NT2/D1 (cell line): ENCODE measurements at regions not wholly inside any gene's neighbourhood (a gene's known extent, or its start where the extent isn't known, plus 50 kb on each side); places are given as distances from the start of the nearest gene placed in this dataset.

Experiments
- YY1 ChIP-seq: IDR thresholded peaks from 2 replicates; pipeline ENCODE4 v1.6.1; 2011; ENCODE audit not compliant: insufficient read length, insufficient read depth
- ZNF274 ChIP-seq: IDR thresholded peaks from 2 replicates; pipeline ENCODE4 v1.6.1; 2011; ENCODE audit warnings: mild to moderate bottlenecking, low read depth, low read length

GRCh38 chr11:116692318-116693101, 80.3 kb downstream of the BUD13 start:
- no peak for TF ChIP-seq YY1
- TF ChIP-seq ZNF274 = no peak
